Endothelial cell of umbilical vein (primary cell): ENCODE measurements at regions not wholly inside any gene's neighbourhood (a gene's known extent, or its start where the extent isn't known, plus 50 kb on each side); places are given as distances from the start of the nearest gene placed in this dataset.

Source experiments
- CTCF ChIP-seq, 2 donors: IDR thresholded peaks; 1 replicate in 1 of 2; 2 replicates in 1 of 2; pipeline ENCODE4 v1.5.1; 2011; ENCODE audit warnings: low read length in 2 of 2, mild to moderate bottlenecking in 2 of 2, moderate library complexity in 2 of 2, control low read depth in 1 of 2, inconsistent platforms in 1 of 2, low read depth in 1 of 2; ENCODE audit not compliant: insufficient read depth in 1 of 2; ENCODE audit errors: extremely low read depth in 1 of 2
- EZH2 ChIP-seq: IDR thresholded peaks from 2 replicates; pipeline ENCODE4 v1.6.1; 2012; ENCODE audit warnings: borderline replicate concordance, low read depth, mild to moderate bottlenecking, moderate library complexity, low read length, inconsistent platforms; ENCODE audit not compliant: severe bottlenecking
- JUN ChIP-seq: IDR thresholded peaks from 2 replicates; pipeline ENCODE4 v1.6.1; 2011; ENCODE audit warnings: borderline replicate concordance, low read depth; ENCODE audit not compliant: insufficient read length, insufficient read depth
- MAX ChIP-seq: IDR thresholded peaks from 2 replicates; pipeline ENCODE4 v1.6.1; 2011; ENCODE audit not compliant: insufficient read depth, insufficient read length
- MYC ChIP-seq: IDR thresholded peaks from one replicate; pipeline ENCODE4 v1.6.1; 2011; ENCODE audit warnings: mild to moderate bottlenecking, low read depth, low read length
- POLR2A ChIP-seq: IDR thresholded peaks from 2 replicates; pipeline ENCODE4 v1.6.1; 2012; ENCODE audit warnings: low read depth, mild to moderate bottlenecking, control low read depth, low read length

- TF ChIP-seq CTCF (IDR thresholded peaks at IDR 0.05; ENCODE audit: extremely low read depth in 1 of 2, insufficient read depth in 1 of 2, low read depth in 1 of 2, low read length in 2 of 2): no peak
- TF ChIP-seq JUN: no peak
- TF ChIP-seq MAX: no peak
- no peak for TF ChIP-seq POLR2A
- no peak for TF ChIP-seq MYC
- no peak for TF ChIP-seq EZH2
Measured at GRCh38 chr6:148247386-148248063, 95.1 kb upstream of the SASH1 start.
